Calu3 (cell line): ENCODE measurements at regions not wholly inside any gene's neighbourhood (a gene's known extent, or its start where the extent isn't known, plus 50 kb on each side); places are given as distances from the start of the nearest gene placed in this dataset.

Experiments
- BruUV-seq: library from RNA; stranded (reverse); fragments of 400-500 nt; replicated peaks from 2 replicates; lab custom pipeline; 2021; lab: Mats Ljungman, UMichigan
- CTCF ChIA-PET: fragments of 300-600 bp; sonication (Branson Sonifier 250); formaldehyde crosslinking; loops from one replicate; lab custom pipeline; 2022; ENCODE audit warnings: antibody characterized with exemption; lab: Charles Lee
- DNase-seq: peaks from one replicate; pipeline ENCODE4 v3.0.0; 2022
- H3K27ac Mint-ChIP-seq: one replicate; pipeline ENCODE4 v1.8.0; 2022; ENCODE audit warnings: mixed read lengths; ENCODE audit not compliant: unreplicated experiment
- H3K27me3 Mint-ChIP-seq: one replicate; pipeline ENCODE4 v1.8.0; 2022; ENCODE audit warnings: mixed read lengths; ENCODE audit not compliant: unreplicated experiment
- H3K36me3 Mint-ChIP-seq: one replicate; pipeline ENCODE4 v1.8.0; 2022; ENCODE audit warnings: mild to moderate bottlenecking, moderate library complexity, mixed read lengths; ENCODE audit not compliant: insufficient read depth, unreplicated experiment
- H3K4me1 Mint-ChIP-seq: one replicate; pipeline ENCODE4 v1.8.0; 2022; ENCODE audit warnings: mild to moderate bottlenecking, low read depth, mixed read lengths; ENCODE audit not compliant: unreplicated experiment
- H3K4me3 Mint-ChIP-seq: one replicate; pipeline ENCODE4 v1.8.0; 2022; ENCODE audit warnings: mild to moderate bottlenecking, low read depth, moderate library complexity, mixed read lengths; ENCODE audit not compliant: unreplicated experiment
- H3K9me3 Mint-ChIP-seq: one replicate; pipeline ENCODE4 v1.8.0; 2022; ENCODE audit warnings: low read depth, mixed read lengths; ENCODE audit not compliant: unreplicated experiment
- intact Hi-C: fragments of 100-400 bp; cut with micrococcal nuclease; formaldehyde crosslinking; loops from one replicate; pipeline ENCODE4 v1.10.0; 2022; ENCODE audit not compliant: unreplicated experiment
- TF ChIP-seq, protein P1 (sequence below): fragments of 200-600 bp; IDR thresholded peaks from one replicate; pipeline ENCODE4 v1.8.0; 2022; ENCODE audit warnings: antibody characterized with exemption; ENCODE audit not compliant: unreplicated experiment

DNA sequence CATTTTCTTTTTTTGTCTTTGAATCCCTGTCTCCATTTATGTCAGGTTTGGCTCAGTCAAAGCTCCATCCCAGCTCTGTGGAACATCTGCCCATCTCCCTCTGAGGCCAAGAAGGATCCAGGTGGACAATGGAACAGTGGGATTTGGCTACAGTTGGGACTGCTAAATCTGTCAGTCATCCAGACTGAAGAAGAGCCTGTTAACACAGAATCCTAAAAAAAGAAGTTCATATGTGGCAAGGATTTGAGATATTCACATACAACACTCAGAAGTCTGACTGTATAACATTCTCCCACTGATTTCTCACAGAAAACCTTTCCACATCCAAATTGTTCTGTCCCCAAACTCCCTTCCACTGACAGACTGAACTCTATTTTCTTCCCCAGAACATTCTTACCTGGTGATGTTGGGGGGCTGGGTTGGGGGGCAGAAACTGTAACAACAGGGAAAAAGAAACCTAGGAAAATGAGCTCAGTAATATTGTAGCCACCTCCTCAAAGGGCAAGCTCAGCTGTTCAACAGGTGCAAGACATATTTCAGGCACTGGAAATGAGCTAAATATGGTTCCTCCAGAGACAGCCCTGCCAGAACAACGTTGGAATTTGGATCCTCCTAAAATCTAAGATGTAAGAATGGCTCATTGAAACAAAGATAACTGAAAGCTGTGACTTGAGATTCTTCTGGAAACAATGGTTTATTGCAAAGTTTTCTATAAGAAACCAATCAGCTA lies 301.5 kb upstream of the CDH5 start:
- no peaks in the 10 kb centered on the region for H3K9me3 Mint-ChIP-seq
- intact Hi-C loops: no loop called here
- TF ChIP-seq, protein P1, sequence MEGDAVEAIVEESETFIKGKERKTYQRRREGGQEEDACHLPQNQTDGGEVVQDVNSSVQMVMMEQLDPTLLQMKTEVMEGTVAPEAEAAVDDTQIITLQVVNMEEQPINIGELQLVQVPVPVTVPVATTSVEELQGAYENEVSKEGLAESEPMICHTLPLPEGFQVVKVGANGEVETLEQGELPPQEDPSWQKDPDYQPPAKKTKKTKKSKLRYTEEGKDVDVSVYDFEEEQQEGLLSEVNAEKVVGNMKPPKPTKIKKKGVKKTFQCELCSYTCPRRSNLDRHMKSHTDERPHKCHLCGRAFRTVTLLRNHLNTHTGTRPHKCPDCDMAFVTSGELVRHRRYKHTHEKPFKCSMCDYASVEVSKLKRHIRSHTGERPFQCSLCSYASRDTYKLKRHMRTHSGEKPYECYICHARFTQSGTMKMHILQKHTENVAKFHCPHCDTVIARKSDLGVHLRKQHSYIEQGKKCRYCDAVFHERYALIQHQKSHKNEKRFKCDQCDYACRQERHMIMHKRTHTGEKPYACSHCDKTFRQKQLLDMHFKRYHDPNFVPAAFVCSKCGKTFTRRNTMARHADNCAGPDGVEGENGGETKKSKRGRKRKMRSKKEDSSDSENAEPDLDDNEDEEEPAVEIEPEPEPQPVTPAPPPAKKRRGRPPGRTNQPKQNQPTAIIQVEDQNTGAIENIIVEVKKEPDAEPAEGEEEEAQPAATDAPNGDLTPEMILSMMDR: no peak
- no TSS peak for BruUV-seq
- H3K27me3 Mint-ChIP-seq: peaks cover 93% of the 10 kb centered on the region
- no peak overlapping the region for H3K27ac Mint-ChIP-seq
- CTCF ChIA-PET: interaction anchor here (0.9 kb wide), 1 partner anchor 10 kb away, joined by 3 read pairs; no protein-coding TSS in a partner anchor
- H3K4me1 Mint-ChIP-seq: no peaks in the 10 kb centered on the region
- no peak for DNase-seq
- H3K36me3 Mint-ChIP-seq: no peaks in the 10 kb centered on the region
- no peak overlapping the region for H3K4me3 Mint-ChIP-seq

DNA sequence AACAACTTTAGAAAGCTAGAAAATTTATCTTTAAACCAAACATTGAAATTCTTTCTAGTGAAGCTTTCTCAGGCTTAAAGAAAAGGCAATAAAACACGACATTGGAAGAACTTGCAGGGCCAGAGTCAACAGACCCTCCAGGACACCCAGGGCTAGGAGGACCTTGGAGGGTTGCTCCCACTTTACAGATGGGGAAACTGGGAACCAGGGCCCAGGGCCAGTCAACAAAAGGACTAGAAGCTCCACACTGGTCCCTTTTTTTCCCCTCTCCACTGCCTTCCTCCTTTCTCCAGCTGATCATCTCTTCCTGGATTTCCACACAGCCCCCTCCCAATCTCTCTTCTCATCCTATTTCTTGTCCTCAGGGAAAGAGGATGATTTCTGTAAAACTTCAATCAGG lies 307.7 kb upstream of the CDH5 start:
- TF ChIP-seq, protein P1: no peak
- no peaks in the 10 kb centered on the region for H3K36me3 Mint-ChIP-seq

DNA sequence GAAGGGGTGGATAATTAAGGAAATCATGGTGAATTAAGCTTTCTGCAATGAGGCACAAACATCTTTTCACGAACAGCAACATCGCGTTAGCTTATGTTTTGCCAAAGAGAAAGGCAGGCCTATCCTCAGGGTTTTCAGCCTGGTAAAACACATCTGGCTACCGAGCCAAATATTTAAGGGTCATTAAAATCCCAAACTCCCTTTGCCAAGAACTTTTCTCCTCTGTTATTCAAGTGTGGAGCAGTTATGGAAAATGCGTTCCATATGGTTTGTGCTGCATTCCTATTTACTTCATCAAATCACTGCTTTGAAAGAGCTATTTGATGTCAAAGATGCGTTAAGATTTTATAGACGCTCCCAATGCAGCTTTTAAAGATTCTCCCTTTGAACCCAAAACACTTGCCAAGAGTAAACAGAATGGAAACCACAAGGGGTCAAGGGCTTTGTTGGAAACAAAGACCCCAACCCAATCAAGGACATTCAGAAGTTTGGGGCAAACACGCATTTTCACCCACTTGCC lies 308.3 kb upstream of the CDH5 start:
- DNase-seq: no peak
- no TSS peak for BruUV-seq
- H3K27me3 Mint-ChIP-seq: peaks cover 58% of the 10 kb centered on the region
- H3K4me3 Mint-ChIP-seq: no peak overlapping the region
- intact Hi-C loops: no loop called here
- no peaks in the 10 kb centered on the region for H3K4me1 Mint-ChIP-seq
- H3K9me3 Mint-ChIP-seq: no peaks in the 10 kb centered on the region
- H3K36me3 Mint-ChIP-seq: no peaks in the 10 kb centered on the region
- no peak overlapping the region for H3K27ac Mint-ChIP-seq
- CTCF ChIA-PET: no interaction called here
- TF ChIP-seq, protein P1: no peak

More for the DNA sequence above, 307.7 kb upstream of the CDH5 start:
- no TSS peak for BruUV-seq
- Mint-ChIP-seq H3K27me3 (peaks cover 64% of the 10 kb centered on the region), H3K4me3 (no peak overlapping the region), H3K4me1 (no peaks in the 10 kb centered on the region), H3K27ac (no peak overlapping the region), H3K9me3 (no peaks in the 10 kb centered on the region)
- intact Hi-C loops: no loop called here
- no peak for DNase-seq
- CTCF ChIA-PET: no interaction called here

DNA sequence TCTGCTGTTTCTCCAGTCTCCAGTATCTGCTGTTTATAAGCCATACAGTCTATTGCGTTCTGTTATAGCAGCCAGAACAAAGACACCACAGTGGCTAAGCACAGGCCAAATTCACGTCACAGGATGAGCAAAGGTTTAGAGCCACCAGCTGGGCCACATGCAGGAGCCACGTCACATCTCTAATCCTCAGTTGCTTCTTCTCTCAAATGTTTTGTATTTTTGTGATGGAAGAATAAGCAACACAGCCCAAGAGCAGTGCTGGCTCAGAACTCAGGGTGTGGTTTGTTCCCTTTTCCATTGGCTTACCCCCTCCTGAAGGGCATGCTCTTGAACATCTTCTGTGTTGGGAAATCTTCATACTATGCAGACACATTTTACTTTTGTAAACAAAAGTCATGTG lies 309.4 kb upstream of the CDH5 start:
- BruUV-seq: no TSS peak
- intact Hi-C loops: no loop called here
- CTCF ChIA-PET: no interaction called here
- peaks cover 47% of the 10 kb centered on the region for H3K27me3 Mint-ChIP-seq
- H3K9me3 Mint-ChIP-seq: no peaks in the 10 kb centered on the region
- H3K36me3 Mint-ChIP-seq: no peaks in the 10 kb centered on the region
- H3K27ac Mint-ChIP-seq: no peak overlapping the region
- no peaks in the 10 kb centered on the region for H3K4me1 Mint-ChIP-seq
- no peak overlapping the region for H3K4me3 Mint-ChIP-seq
- TF ChIP-seq, protein P1: no peak
- no peak for DNase-seq
